ENCODE measurements at regions not wholly inside any gene's neighbourhood (a gene's known extent, or its start where the extent isn't known, plus 50 kb on each side); places are given as distances from the start of the nearest gene placed in this dataset.

GRCh38 chr1:165999826-166000225 lies 167.0 kb downstream of the FAM78B start:
- TF ChIP-seq CTCF (IDR thresholded peaks at IDR 0.05; ENCODE audit: low read depth, low read length, poor library complexity, severe bottlenecking) (no peak), EZH2phosphoT487 (IDR thresholded peaks at IDR 0.05; ENCODE audit: borderline replicate concordance, low read length) (no peak)

All from DOHH2 (cell line).